Heart left ventricle (tissue), 16 donors: ENCODE measurements at regions not wholly inside any gene's neighbourhood (a gene's known extent, or its start where the extent isn't known, plus 50 kb on each side); places are given as distances from the start of the nearest gene placed in this dataset.

Source experiments
- ATAC-seq, 4 donors: fragments of 200-7000 bp; cut with Tn5 transposase; one replicate each; pipeline ENCODE4 v1.9.1; 2020 to 2022; ENCODE audit warnings: moderate library complexity in 4 of 4, mild to moderate bottlenecking in 3 of 4, moderate number of reproducible peaks in 1 of 4
- DNase-seq, 5 donors: peaks; one replicate each; pipeline ENCODE4 v3.0.0-alpha.2; 2020
- H3K27ac ChIP-seq, 12 donors: fragments of 200-600 bp; sonication (generic) in 4 of 12; one replicate each; pipeline versions ENCODE4 v1.5.0 to v1.8.0; 2016 to 2022; ENCODE audit warnings: mild to moderate bottlenecking in 2 of 12
- H3K27me3 ChIP-seq, 9 donors: fragments of 200-600 bp; sonication (generic) in 2 of 9; one replicate each; pipeline versions ENCODE4 v1.5.1 to v1.8.0; 2016 to 2022; ENCODE audit warnings: mild to moderate bottlenecking in 3 of 9
- H3K36me3 ChIP-seq, 9 donors: fragments of 200-600 bp; sonication (generic) in 2 of 9; one replicate each; pipeline versions ENCODE4 v1.5.0 to v1.8.0; 2018 to 2022; ENCODE audit warnings: mild to moderate bottlenecking in 2 of 9
- H3K4me1 ChIP-seq, 12 donors: fragments of 200-600 bp; sonication (generic) in 4 of 12; one replicate each; pipeline versions ENCODE4 v1.5.0 to v1.8.0; 2016 to 2022; ENCODE audit warnings: mild to moderate bottlenecking in 3 of 12
- H3K4me3 ChIP-seq, 12 donors: fragments of 200-600 bp; sonication (generic) in 4 of 12; one replicate each; pipeline versions ENCODE4 v1.5.0 to v1.8.0; 2017 to 2022; ENCODE audit warnings: mild to moderate bottlenecking in 9 of 12, moderate library complexity in 4 of 12
- H3K9me3 ChIP-seq, 12 donors: fragments of 200-600 bp; sonication (generic) in 4 of 12; one replicate each; pipeline versions ENCODE4 v1.5.0 to v1.8.0; 2016 to 2022; ENCODE audit warnings: mild to moderate bottlenecking in 1 of 12
- POLR2A ChIP-seq, 2 donors: fragments of 450-650 bp; IDR thresholded peaks; one replicate each; pipeline ENCODE4 v1.6.1; 2017; ENCODE audit warnings: antibody characterized with exemption in 2 of 2, mild to moderate bottlenecking in 2 of 2, moderate library complexity in 2 of 2
- WGBS, 4 donors: extraction: QIAGEN DNeasy Blood & Tissue Kit in 2 of 4; methylation state at CpG; one replicate each; pipeline versions ENCODE4 v1.1.5 to v1.1.7; 2013 to 2018; 5-methylcytosine and 5-hydroxymethylcytosine counted together
- intact Hi-C, 10 donors: fragments of 100-400 bp; cut with DNase I; formaldehyde crosslinking; loops; one replicate each; pipeline versions ENCODE4 v1.11.1 to v1.14.2; 2022
- TF ChIP-seq, protein P1 (sequence below), 12 donors: fragments of 200-600 bp; sonication (generic) in 4 of 12; IDR thresholded peaks; one replicate each; pipeline versions ENCODE4 v1.5.0 to v1.8.0; 2018 to 2022; ENCODE audit warnings: antibody characterized with exemption in 12 of 12, mild to moderate bottlenecking in 5 of 12
- donor health status: ischemic (EF 13 %, LVEDD 7.1; RV severe dilation, severe dysfunction).
- donor health status: healthy with polysubstance abuse.
- donor health status: DM: no; HTN: yes; CAD: no.
- donor health status: DM: no; HTN: no; CAD: no.
- donor health status: ischemic (EF 25% LVEDD 6.9; RV normal size, moderate dysfunction).
- donor health status: ischemic (EF 25% LVEDD 5.7; RV mildly dilated, moderate dysfunction).
- donor health status: healthy.
- donor health status: DM: yes; HTN: yes; CAD: no.
- donor health status: ischemic (EF 35%, LVEDD 5.7; RV mildly dilated, moderate dysfunction).
- donor health status: nonischemic (EF 11% LVEDD 7.7; RV severe dilation, severe dysfunction).
- donor health status: DM: yes; HTN: yes; CAD: no.
- donor health status: PGD.
- donor health status: ischemic (EF 29% LVEDD 5.4; RV normal size, mild dysfunction).
- donor health status: nonischemic (EF 23%, LVEDD 6.1; RV moderate dilation, normal function).

DNA sequence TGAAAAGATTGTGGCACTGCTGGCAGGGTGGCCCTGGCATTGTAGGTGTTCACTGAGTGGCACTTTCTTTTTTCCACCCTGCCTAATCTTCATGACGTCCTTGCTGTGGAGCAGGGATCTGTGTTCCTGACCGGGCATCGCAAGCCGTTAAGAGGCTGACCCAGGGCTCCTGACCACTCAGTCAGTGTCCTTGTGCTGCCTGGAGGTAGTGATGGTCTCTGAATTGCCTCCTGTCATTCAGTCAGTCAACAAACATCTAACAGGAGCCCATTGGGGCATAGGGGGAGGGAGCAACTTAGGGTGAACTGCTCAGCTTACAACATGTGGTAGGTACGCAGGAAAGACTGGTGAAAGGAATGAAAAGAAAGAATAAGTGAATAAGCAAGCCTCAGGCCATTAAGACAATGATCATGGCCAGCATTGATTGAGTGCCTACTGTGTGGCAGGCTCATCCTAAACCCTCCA, 152.0 kb downstream of the CEBPB start:
- Histone ChIP-seq H3K36me3 (no peaks in the 10 kb centered on the region), H3K4me1 (peaks cover 4 to 70% (median 25%) of the 10 kb centered on the region in 12 donors), H3K4me3 (no peak overlapping the region), H3K27me3 (no peaks in the 10 kb centered on the region), H3K9me3 (no peaks in the 10 kb centered on the region), H3K27ac (no peak overlapping the region)
- TF ChIP-seq, protein P1, sequence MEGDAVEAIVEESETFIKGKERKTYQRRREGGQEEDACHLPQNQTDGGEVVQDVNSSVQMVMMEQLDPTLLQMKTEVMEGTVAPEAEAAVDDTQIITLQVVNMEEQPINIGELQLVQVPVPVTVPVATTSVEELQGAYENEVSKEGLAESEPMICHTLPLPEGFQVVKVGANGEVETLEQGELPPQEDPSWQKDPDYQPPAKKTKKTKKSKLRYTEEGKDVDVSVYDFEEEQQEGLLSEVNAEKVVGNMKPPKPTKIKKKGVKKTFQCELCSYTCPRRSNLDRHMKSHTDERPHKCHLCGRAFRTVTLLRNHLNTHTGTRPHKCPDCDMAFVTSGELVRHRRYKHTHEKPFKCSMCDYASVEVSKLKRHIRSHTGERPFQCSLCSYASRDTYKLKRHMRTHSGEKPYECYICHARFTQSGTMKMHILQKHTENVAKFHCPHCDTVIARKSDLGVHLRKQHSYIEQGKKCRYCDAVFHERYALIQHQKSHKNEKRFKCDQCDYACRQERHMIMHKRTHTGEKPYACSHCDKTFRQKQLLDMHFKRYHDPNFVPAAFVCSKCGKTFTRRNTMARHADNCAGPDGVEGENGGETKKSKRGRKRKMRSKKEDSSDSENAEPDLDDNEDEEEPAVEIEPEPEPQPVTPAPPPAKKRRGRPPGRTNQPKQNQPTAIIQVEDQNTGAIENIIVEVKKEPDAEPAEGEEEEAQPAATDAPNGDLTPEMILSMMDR (IDR thresholded peaks at IDR 0.05), result no peak
- no peak for TF ChIP-seq POLR2A (IDR thresholded peaks at IDR 0.05)
- DNase-seq, result peak in 1 of 5 donors; percentile 10
- 72 to 88% (median 86%) methylated on average over 5 of the region's 5 CpGs for WGBS, 4 donors
- intact Hi-C loops, result no loop called here
- ATAC-seq, result peak in 1 of 4 donors; percentile 11

DNA sequence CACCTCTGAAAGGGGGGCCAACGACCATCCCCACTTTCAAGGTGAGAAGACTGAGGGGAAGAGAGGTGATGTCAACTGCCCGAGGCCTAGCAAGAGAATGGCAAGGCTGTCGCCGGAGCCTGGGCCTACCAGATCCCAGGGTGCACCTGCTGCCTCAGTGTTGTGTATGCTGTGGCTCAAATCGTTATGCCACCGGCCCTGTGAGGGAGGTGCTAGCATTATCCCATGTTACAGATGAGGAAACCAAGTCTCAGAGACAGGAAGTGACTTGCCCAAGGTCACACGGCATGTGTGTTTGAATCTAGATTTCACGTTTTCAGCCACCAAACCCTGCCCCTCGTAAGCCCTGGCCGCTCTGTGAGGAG, 152.5 kb downstream of the CEBPB start:
- peak in 1 of 5 donors; percentile 43 for DNase-seq
- no peak for TF ChIP-seq POLR2A (IDR thresholded peaks at IDR 0.05)
- TF ChIP-seq, protein P1 (IDR thresholded peaks at IDR 0.05), result no peak
- H3K4me3 ChIP-seq, result no peak overlapping the region
- H3K4me1 ChIP-seq, result peaks cover 4 to 67% (median 26%) of the 10 kb centered on the region in 12 donors
- 84 to 92% (median 90%) methylated on average over 10 of the region's 10 CpGs for WGBS, 4 donors
- H3K27ac ChIP-seq, result no peak overlapping the region
- H3K9me3 ChIP-seq, result no peaks in the 10 kb centered on the region
- no peaks in the 10 kb centered on the region for H3K27me3 ChIP-seq
- ATAC-seq, result no peak
- intact Hi-C loops, result no loop called here
- no peaks in the 10 kb centered on the region for H3K36me3 ChIP-seq

DNA sequence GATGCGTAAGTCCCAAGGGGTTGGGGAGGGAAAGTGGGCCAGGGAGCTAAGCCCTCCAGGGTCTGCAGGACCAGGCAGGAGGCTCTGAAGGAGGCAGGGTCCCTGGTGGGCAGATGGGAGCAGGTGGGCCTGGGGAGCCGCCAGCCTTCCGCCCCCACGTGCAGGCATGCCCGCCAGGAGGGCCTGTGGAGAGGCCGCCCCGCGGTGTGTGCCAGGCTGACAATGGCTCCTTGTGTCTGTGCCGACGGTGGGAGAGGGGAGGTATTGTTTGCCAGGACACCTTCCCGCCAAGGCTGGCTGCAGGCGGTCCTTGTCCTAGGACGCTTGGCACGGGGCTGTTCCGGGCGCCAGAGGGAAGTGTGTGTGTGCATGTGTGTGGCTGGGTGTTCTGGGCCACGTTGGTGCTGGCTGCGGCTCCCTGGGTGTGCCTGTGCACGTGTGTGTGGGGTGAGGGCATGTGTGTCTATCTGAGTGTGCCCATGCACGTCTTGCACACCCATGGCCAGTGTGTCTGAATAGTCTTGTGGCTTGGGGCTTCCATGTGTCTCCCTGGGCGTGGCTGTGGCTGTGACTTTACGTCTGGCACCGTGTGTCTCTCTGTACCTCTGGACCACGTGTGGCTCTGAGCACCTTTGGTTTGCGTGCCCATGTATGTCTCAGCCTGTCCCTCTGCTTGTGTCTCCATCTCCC, 153.0 kb downstream of the CEBPB start:
- no peaks in the 10 kb centered on the region for H3K36me3 ChIP-seq
- TF ChIP-seq, protein P1 (IDR thresholded peaks at IDR 0.05), result no peak
- no peak for TF ChIP-seq POLR2A (IDR thresholded peaks at IDR 0.05)
- WGBS, 4 donors, result 91 to 95% (median 92%) methylated on average over 12 to 25 of the region's 25 CpGs
- peaks cover 4 to 65% (median 26%) of the 10 kb centered on the region in 12 donors for H3K4me1 ChIP-seq
- no peak overlapping the region for H3K27ac ChIP-seq
- ATAC-seq (no peak), DNase-seq (peak in 2 of 5 donors; percentile 24 to 48)
- no peaks in the 10 kb centered on the region for H3K9me3 ChIP-seq
- intact Hi-C loops, result no loop called here
- H3K27me3 ChIP-seq, result no peaks in the 10 kb centered on the region
- no peak overlapping the region for H3K4me3 ChIP-seq

DNA sequence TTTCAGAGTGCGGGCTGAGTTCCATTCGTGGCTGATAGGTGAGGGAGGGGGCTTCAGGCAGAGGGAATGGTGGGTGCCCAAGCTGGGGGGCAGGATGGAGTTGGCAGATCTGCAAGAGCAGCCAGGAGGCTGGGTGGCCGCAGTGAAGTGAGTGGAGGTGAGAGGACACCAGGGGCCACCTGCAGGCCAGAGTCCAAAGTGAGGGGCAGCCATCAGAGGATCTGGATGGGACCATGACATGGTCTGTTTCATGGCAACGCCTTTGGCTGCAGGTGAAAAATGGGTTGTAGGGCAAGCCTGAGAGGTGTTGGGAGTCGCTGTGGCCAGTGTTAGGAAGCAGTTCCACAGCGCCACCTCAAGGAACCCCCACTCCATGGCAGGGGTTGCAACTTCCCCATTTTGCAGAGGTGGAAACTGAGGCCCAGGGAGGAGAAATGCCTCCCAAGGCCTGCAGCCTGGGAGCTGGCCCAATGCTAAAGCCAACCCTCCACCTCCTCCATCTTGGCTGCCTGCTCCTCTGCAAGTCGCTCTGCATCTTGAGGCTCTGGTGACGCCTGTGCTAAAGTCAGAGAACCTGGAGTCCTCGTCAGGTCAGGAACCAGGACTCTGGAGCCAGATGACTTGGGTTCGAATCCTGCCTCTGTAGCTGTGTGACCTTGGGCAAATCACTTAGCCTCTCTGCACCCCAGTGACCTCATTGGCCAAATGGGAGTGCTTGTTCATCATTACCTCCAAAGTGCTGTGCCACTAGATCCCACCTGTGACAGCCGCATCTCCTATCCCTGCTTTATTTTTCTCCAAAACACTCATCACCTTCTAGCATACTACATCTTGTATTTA, 153.8 kb downstream of the CEBPB start:
- WGBS, 4 donors, result 95 to 96% (median 95%) methylated on average over 9 to 11 of the region's 11 CpGs
- no peaks in the 10 kb centered on the region for H3K36me3 ChIP-seq
- H3K27me3 ChIP-seq, result no peaks in the 10 kb centered on the region
- no peaks in the 10 kb centered on the region for H3K9me3 ChIP-seq
- intact Hi-C loops, result loop anchor here in 1 of 10 donors (5.0 kb wide), 1 partner anchor 53 kb away; no protein-coding TSS in a partner anchor
- peaks cover 4 to 65% (median 25%) of the 10 kb centered on the region in 12 donors for H3K4me1 ChIP-seq
- DNase-seq, result peak in 2 of 5 donors; percentile 27 to 33
- no peak for ATAC-seq
- TF ChIP-seq, protein P1 (IDR thresholded peaks at IDR 0.05), result peak in 1 of 12 donors; percentile 6
- TF ChIP-seq POLR2A (IDR thresholded peaks at IDR 0.05), result no peak
- no peak overlapping the region for H3K4me3 ChIP-seq
- peak overlapping the region in 1 of 12 donors; percentile 96 for H3K27ac ChIP-seq
